Upper lobe of right lung (tissue), 1 donor: ENCODE measurements at regions not wholly inside any gene's neighbourhood (a gene's known extent, or its start where the extent isn't known, plus 50 kb on each side); places are given as distances from the start of the nearest gene placed in this dataset.
A peak's percentile ranks its signal among the peaks of the same experiment; 100 is the strongest.

ENCODE experiments used
- ATAC-seq: fragments of 200-7000 bp; cut with Tn5 transposase; one replicate; pipeline ENCODE4 v1.9.1; 2020; ENCODE audit warnings: mild to moderate bottlenecking, moderate library complexity
- DNase-seq: peaks from one replicate; pipeline ENCODE4 v3.0.0-alpha.2; 2020
- H3K27ac ChIP-seq: fragments of 200-600 bp; one replicate; pipeline ENCODE4 v1.8.0; 2022
- H3K27me3 ChIP-seq: fragments of 200-600 bp; one replicate; pipeline ENCODE4 v1.8.0; 2022; ENCODE audit warnings: mild to moderate bottlenecking
- H3K36me3 ChIP-seq: fragments of 200-600 bp; one replicate; pipeline ENCODE4 v1.8.0; 2022
- H3K4me1 ChIP-seq: fragments of 200-600 bp; one replicate; pipeline ENCODE4 v1.8.0; 2022
- H3K4me3 ChIP-seq: fragments of 200-600 bp; one replicate; pipeline ENCODE4 v1.8.0; 2022; ENCODE audit warnings: mild to moderate bottlenecking
- H3K9me3 ChIP-seq: fragments of 200-600 bp; one replicate; pipeline ENCODE4 v1.8.0; 2022
- CTCF ChIP-seq: fragments of 200-600 bp; IDR thresholded peaks from one replicate; pipeline ENCODE4 v1.8.0; 2022; ENCODE audit warnings: antibody characterized with exemption
- intact Hi-C: fragments of 100-400 bp; cut with DNase I; formaldehyde crosslinking; loops from one replicate; pipeline ENCODE4 v1.11.0; 2022
- donor health status: DM: no; HTN: yes; CAD: no; lungs with severe emphysema.

GRCh38 chr22:47587361-47587760 lies 824.9 kb downstream of the TBC1D22A start:
- H3K9me3 ChIP-seq: peaks cover 6% of the 10 kb centered on the region
- no peaks in the 10 kb centered on the region for H3K4me1 ChIP-seq
- H3K36me3 ChIP-seq: no peaks in the 10 kb centered on the region
- H3K27me3 ChIP-seq: peaks cover 3% of the 10 kb centered on the region
- DNase-seq: peak; percentile 18
- H3K27ac ChIP-seq: no peak overlapping the region
- intact Hi-C loops: no loop called here
- no peak for TF ChIP-seq CTCF
- no peak overlapping the region for H3K4me3 ChIP-seq
- ATAC-seq: no peak

GRCh38 chr22:47586946-47587345 lies 824.5 kb downstream of the TBC1D22A start:
- DNase-seq (peak; percentile 11), ATAC-seq (no peak)
- Histone ChIP-seq H3K4me1 (no peaks in the 10 kb centered on the region), H3K36me3 (no peaks in the 10 kb centered on the region), H3K4me3 (no peak overlapping the region), H3K27ac (no peak overlapping the region), H3K27me3 (peaks cover 3% of the 10 kb centered on the region), H3K9me3 (peaks cover 6% of the 10 kb centered on the region)
- intact Hi-C loops: no loop called here
- TF ChIP-seq CTCF: no peak

GRCh38 chr22:47586038-47586437 lies 823.6 kb downstream of the TBC1D22A start:
- Histone ChIP-seq H3K9me3 (peaks cover 6% of the 10 kb centered on the region), H3K4me1 (no peaks in the 10 kb centered on the region), H3K4me3 (no peak overlapping the region), H3K27me3 (peaks cover 3% of the 10 kb centered on the region), H3K36me3 (no peaks in the 10 kb centered on the region), H3K27ac (no peak overlapping the region)
- DNase-seq (no peak), ATAC-seq (no peak)
- no peak for TF ChIP-seq CTCF
- intact Hi-C loops: no loop called here

GRCh38 chr22:47583959-47584562 lies 821.6 kb downstream of the TBC1D22A start:
- H3K4me3 ChIP-seq: no peak overlapping the region
- intact Hi-C loops: no loop called here
- DNase-seq (no peak), ATAC-seq (no peak)
- H3K4me1 ChIP-seq: no peaks in the 10 kb centered on the region
- peaks cover 6% of the 10 kb centered on the region for H3K9me3 ChIP-seq
- TF ChIP-seq CTCF: no peak
- H3K36me3 ChIP-seq: no peaks in the 10 kb centered on the region
- H3K27ac ChIP-seq: no peak overlapping the region
- no peaks in the 10 kb centered on the region for H3K27me3 ChIP-seq

- no peaks in the 10 kb centered on the region for H3K36me3 ChIP-seq
- DNase-seq (no peak), ATAC-seq (no peak)
- H3K9me3 ChIP-seq: peaks cover 6% of the 10 kb centered on the region
- intact Hi-C loops: no loop called here
- H3K4me1 ChIP-seq: no peaks in the 10 kb centered on the region
- TF ChIP-seq CTCF: no peak
- no peaks in the 10 kb centered on the region for H3K27me3 ChIP-seq
- no peak overlapping the region for H3K4me3 ChIP-seq
- H3K27ac ChIP-seq: no peak overlapping the region
Observed at GRCh38 chr22:47582067-47582466, 819.6 kb downstream of the TBC1D22A start.

- Histone ChIP-seq H3K4me1 (no peaks in the 10 kb centered on the region), H3K27me3 (no peaks in the 10 kb centered on the region)
- no peak for ATAC-seq
Observed at GRCh38 chr22:47580121-47580520, 817.7 kb downstream of the TBC1D22A start.

More at GRCh38 chr22:47580121-47580520, 817.7 kb downstream of the TBC1D22A start:
- Histone ChIP-seq H3K36me3 (no peaks in the 10 kb centered on the region), H3K9me3 (peaks cover 6% of the 10 kb centered on the region), H3K4me3 (no peak overlapping the region), H3K27ac (no peak overlapping the region)
- intact Hi-C loops: no loop called here
- TF ChIP-seq CTCF: no peak
- DNase-seq: no peak
